22Rv1 (cell line): ENCODE measurements at regions not wholly inside any gene's neighbourhood (a gene's known extent, or its start where the extent isn't known, plus 50 kb on each side); places are given as distances from the start of the nearest gene placed in this dataset.
"Not testable (repeated sequence)": the region's sequence is repeated elsewhere in the genome, so short reads cannot be mapped to it uniquely, and the experiment has no call there.

Source experiments
- H3K27ac ChIP-seq: fragments of 450-650 bp; 2 replicates; pipeline ENCODE4 v1.5.1; 2017
- CTCF ChIP-seq: fragments of 450-650 bp; IDR thresholded peaks from 2 replicates; pipeline ENCODE4 v1.5.1; 2017; ENCODE audit warnings: mild to moderate bottlenecking
- ZFX ChIP-seq: fragments of 450-650 bp; IDR thresholded peaks from 2 replicates; pipeline ENCODE4 v1.6.1; 2017; ENCODE audit warnings: antibody characterized with exemption, borderline replicate concordance

- H3K27ac ChIP-seq: not testable (repeated sequence)
- TF ChIP-seq CTCF: peak; percentile 61
Measured at GRCh38 chr5:86305050-86305449, 312.7 kb upstream of the COX7C start.

- no peak for TF ChIP-seq ZFX
- no peak for TF ChIP-seq CTCF
- H3K27ac ChIP-seq: no peak overlapping the region
Measured at GRCh38 chr5:86314951-86315350, 302.8 kb upstream of the COX7C start.

- no peak overlapping the region for H3K27ac ChIP-seq
- TF ChIP-seq CTCF (no peak), ZFX (no peak)
Measured at GRCh38 chr5:86320266-86320665, 297.5 kb upstream of the COX7C start.

GRCh38 chr5:86329318-86329717, 288.4 kb upstream of the COX7C start:
- TF ChIP-seq CTCF: no peak
- TF ChIP-seq ZFX: no peak
- no peak overlapping the region for H3K27ac ChIP-seq

GRCh38 chr5:86330736-86331135, 287.0 kb upstream of the COX7C start:
- TF ChIP-seq CTCF (no peak), ZFX (no peak)
- no peak overlapping the region for H3K27ac ChIP-seq

- H3K27ac ChIP-seq: no peak overlapping the region
- TF ChIP-seq CTCF: no peak
- TF ChIP-seq ZFX: no peak
Measured at GRCh38 chr5:86332851-86333250, 284.9 kb upstream of the COX7C start.

GRCh38 chr5:86337667-86338460, 279.9 kb upstream of the COX7C start:
- TF ChIP-seq ZFX: no peak
- TF ChIP-seq CTCF: no peak
- H3K27ac ChIP-seq: no peak overlapping the region
